Brain microvascular endothelial cell (primary cell): ENCODE measurements at regions not wholly inside any gene's neighbourhood (a gene's known extent, or its start where the extent isn't known, plus 50 kb on each side); places are given as distances from the start of the nearest gene placed in this dataset.

Experiments
- DNase-seq: peaks from one replicate; pipeline ENCODE4 v3.0.0-alpha.2; 2020
- H3K27ac ChIP-seq: fragments of 250-450 bp; sonication (Bioruptor Pico); 2 replicates; pipeline ENCODE4 v1.5.1; 2020; ENCODE audit warnings: mild to moderate bottlenecking, moderate library complexity
- H3K27me3 ChIP-seq: fragments of 250-450 bp; sonication (Bioruptor Pico); replicated peaks from 2 replicates; pipeline ENCODE4 v1.5.1; 2020; ENCODE audit warnings: mild to moderate bottlenecking
- H3K36me3 ChIP-seq: fragments of 250-450 bp; sonication (Bioruptor Pico); replicated peaks from 2 replicates; pipeline ENCODE4 v1.5.1; 2020; ENCODE audit warnings: mild to moderate bottlenecking
- H3K4me3 ChIP-seq: 2 replicates; pipeline ENCODE4 v1.5.1; 2011; ENCODE audit warnings: low read depth, mild to moderate bottlenecking, control low read depth, low read length, moderate library complexity
- CTCF ChIP-seq: IDR thresholded peaks from 2 replicates; pipeline ENCODE4 v1.5.1; 2011; ENCODE audit warnings: low read depth, mild to moderate bottlenecking, moderate library complexity, low read length, control low read depth, inconsistent platforms; ENCODE audit errors: missing control alignments
- in situ Hi-C: cut with HindIII; loops from 2 replicates; pipeline ENCODE4 v1.10.0; 2017; ENCODE audit warnings: low sequenced_read_pairs, low pct_ligation_motif_present

GRCh38 chr3:10715886-10716285 is 100.1 kb upstream of the SLC6A11 start:
- in situ Hi-C loops = no loop called here
- H3K27ac ChIP-seq = no peak overlapping the region

GRCh38 chr3:10716964-10717363 is 99.1 kb upstream of the SLC6A11 start:
- in situ Hi-C loops = no loop called here
- Histone ChIP-seq H3K36me3 (no peaks in the 10 kb centered on the region), H3K27ac (no peak overlapping the region), H3K4me3 (no peak overlapping the region), H3K27me3 (no peaks in the 10 kb centered on the region)
- no peak for DNase-seq
- no peak for TF ChIP-seq CTCF

More at GRCh38 chr3:10715886-10716285, 100.1 kb upstream of the SLC6A11 start:
- TF ChIP-seq CTCF = no peak
- Histone ChIP-seq H3K27me3 (no peaks in the 10 kb centered on the region), H3K4me3 (no peak overlapping the region), H3K36me3 (no peaks in the 10 kb centered on the region)
- no peak for DNase-seq

- no peak for TF ChIP-seq CTCF
- H3K27me3 ChIP-seq = no peaks in the 10 kb centered on the region
- DNase-seq = no peak
- in situ Hi-C loops = no loop called here
- no peak overlapping the region for H3K4me3 ChIP-seq
- H3K36me3 ChIP-seq = no peaks in the 10 kb centered on the region
- no peak overlapping the region for H3K27ac ChIP-seq
Measured at GRCh38 chr3:10717756-10718155, 98.3 kb upstream of the SLC6A11 start.

GRCh38 chr3:10721101-10721500 is 94.9 kb upstream of the SLC6A11 start:
- no peaks in the 10 kb centered on the region for H3K36me3 ChIP-seq
- DNase-seq = no peak
- H3K4me3 ChIP-seq = no peak overlapping the region
- no peaks in the 10 kb centered on the region for H3K27me3 ChIP-seq
- no peak overlapping the region for H3K27ac ChIP-seq
- no peak for TF ChIP-seq CTCF
- in situ Hi-C loops = no loop called here

GRCh38 chr3:10722911-10723310 is 93.1 kb upstream of the SLC6A11 start:
- Histone ChIP-seq H3K36me3 (no peaks in the 10 kb centered on the region), H3K27ac (no peak overlapping the region), H3K27me3 (no peaks in the 10 kb centered on the region), H3K4me3 (no peak overlapping the region)
- TF ChIP-seq CTCF = no peak
- in situ Hi-C loops = no loop called here
- no peak for DNase-seq

GRCh38 chr3:10723991-10724390 is 92.0 kb upstream of the SLC6A11 start:
- no peaks in the 10 kb centered on the region for H3K36me3 ChIP-seq
- no peak overlapping the region for H3K4me3 ChIP-seq
- no peak for DNase-seq
- in situ Hi-C loops = no loop called here
- H3K27ac ChIP-seq = no peak overlapping the region
- H3K27me3 ChIP-seq = no peaks in the 10 kb centered on the region
- no peak for TF ChIP-seq CTCF
